ENCODE measurements at regions not wholly inside any gene's neighbourhood (a gene's known extent, or its start where the extent isn't known, plus 50 kb on each side); places are given as distances from the start of the nearest gene placed in this dataset.

DNA sequence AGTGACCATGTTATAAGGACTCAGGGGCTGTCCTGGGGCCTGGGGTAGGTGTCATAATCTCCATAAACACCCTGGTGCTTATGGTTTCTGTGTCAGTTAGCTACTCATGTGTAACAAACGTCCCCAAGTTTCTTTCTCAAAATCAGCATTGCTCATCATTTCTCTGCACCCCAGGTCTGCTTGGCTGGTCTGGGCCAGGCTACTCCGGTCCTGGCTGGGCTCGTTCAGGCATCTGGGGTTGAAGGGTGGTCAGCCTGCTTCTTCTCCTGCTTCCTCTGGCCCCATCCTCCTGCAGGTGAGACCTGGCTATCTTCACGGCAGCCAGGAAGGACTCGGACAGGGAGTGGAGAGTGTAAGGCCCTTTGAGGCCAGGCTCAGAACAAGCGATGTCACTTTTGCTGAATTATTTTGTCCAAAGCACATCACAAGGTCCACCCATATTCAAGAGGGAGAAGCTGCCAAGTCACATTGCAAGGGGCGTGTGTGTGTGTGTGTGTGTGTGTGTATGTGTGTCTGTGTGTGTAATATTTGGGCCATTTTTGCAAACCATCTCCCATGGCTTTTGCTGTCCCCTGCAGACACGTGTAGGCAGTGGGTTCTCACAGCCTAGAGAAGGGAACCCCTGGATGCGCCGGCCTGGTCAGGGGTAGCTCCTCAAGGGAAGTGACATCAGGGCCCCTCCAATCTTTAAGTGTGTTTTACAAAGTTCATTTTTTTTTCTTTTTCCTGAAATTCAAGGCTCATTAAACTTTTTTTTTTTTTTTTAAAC lies 535.8 kb downstream of the TBC1D22A start:
- peaks cover 9% of the 10 kb centered on the region for H3K27me3 Mint-ChIP-seq (ENCODE audit: low read depth)
- no peaks in the 10 kb centered on the region for H3K9me3 Mint-ChIP-seq
- no peak for ATAC-seq
- H3K36me3 Mint-ChIP-seq (ENCODE audit: insufficient read depth): no peaks in the 10 kb centered on the region
- DNase-seq: no peak
- H3K4me3 Mint-ChIP-seq: no peak overlapping the region
- H3K4me1 Mint-ChIP-seq (ENCODE audit: low read depth): no peaks in the 10 kb centered on the region

DNA sequence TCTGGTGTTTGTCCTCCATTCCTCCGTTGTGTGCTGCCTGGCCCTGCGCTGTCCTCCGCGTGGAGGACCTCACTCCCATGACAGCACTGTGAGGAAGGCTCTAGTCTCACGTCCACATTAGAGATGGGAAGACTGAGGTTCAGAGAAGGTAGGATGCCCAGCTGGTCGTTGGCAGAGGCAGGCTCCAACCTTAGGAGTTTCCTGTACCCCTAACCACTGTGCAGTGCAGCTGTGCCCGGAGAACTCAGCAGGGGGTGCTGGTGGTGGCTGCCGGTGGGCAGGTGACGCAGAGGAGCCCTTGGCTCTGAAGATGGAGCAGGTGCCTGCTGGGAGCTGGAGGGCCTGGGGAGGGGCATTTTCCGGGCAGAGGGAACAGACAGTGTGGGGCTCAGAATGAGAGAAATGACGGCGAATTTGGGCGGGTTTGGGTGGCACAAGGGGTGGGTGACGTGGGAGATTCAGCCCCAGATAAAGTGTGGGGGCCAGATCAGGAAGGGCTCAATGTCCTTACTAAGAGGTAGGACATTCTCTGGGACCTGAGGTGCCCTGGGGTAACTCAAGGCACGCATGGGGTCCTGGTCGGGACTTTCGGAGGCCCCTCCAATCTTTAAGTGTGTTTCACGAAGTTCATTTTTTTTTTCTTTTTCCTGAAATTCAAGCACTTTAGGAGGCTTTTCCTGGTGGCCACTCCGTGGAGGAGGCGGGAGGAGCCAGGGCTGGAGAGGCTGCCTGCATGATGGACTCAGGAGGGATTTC lies 535.0 kb downstream of the TBC1D22A start:
- no peak for ATAC-seq

DNA sequence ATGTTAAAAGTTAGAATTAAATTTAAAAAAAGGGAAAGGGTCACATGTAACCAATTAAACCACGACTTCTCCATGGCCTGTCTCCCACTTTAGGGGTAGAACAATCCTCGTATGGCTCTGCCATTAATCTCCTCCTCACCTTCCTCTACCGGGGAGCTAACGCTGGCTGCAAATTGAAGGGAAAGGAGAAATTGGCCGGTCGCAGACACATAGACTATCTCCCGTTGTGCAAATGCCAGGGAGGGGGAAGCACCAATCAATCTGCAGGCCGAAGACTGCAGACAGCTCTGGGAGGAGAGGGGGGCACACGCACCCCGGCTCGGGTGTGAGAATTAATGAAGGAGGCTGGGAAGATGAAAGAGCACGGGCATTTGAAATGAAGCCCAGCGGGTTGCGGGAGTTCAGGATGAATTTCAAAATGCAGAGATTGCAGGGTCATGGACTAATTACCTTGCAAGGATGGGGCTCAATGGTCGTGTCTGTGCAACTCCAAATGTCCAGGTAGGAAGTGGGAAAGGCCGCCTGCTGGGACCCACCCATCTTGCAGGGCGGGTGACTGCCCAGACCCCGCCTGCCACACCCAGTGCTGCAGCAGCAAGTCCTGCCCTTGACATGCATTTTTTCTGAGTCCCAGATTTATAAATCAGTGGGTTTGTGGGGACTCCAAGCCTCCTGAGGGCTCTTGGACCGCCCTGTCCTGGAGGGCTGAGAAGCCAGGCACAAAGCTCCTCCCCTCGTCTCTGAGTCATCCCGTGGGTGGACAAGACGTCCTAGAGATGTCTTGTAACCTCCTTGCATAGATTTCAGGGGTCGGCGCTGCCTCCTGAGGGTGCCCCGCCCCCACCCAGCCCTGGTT lies 534.2 kb downstream of the TBC1D22A start:
- no peak for DNase-seq
- peaks cover 9% of the 10 kb centered on the region for H3K27me3 Mint-ChIP-seq (ENCODE audit: low read depth)

More for the DNA sequence above, 535.0 kb downstream of the TBC1D22A start:
- Mint-ChIP-seq H3K4me1 (ENCODE audit: low read depth) (no peaks in the 10 kb centered on the region), H3K9me3 (no peaks in the 10 kb centered on the region), H3K36me3 (ENCODE audit: insufficient read depth) (no peaks in the 10 kb centered on the region), H3K27me3 (ENCODE audit: low read depth) (peaks cover 9% of the 10 kb centered on the region), H3K4me3 (no peak overlapping the region)
- no peak for DNase-seq

DNA sequence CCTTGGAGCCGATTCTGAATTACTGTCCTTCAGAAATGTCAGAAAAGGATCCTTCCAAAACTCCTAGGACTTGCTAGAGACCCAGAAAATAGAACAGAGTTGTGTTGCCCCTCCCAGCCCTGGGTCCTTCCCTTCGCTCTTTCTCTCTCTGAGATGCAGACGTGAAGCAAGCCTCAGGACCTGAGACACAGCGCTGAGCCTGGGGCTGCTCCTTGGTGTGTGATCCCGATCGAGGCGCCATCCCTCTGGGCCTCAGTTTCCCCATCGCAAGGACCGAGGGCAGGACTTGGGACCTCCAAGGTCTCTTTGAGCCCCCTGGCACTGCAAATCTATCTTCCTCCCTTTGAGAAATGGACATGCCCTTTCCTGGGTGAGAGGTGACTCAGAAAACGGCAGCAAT lies 533.5 kb downstream of the TBC1D22A start:
- no peak for ATAC-seq
- no peaks in the 10 kb centered on the region for H3K9me3 Mint-ChIP-seq

More for the DNA sequence above, 534.2 kb downstream of the TBC1D22A start:
- Mint-ChIP-seq H3K4me3 (no peak overlapping the region), H3K36me3 (ENCODE audit: insufficient read depth) (no peaks in the 10 kb centered on the region), H3K4me1 (ENCODE audit: low read depth) (no peaks in the 10 kb centered on the region), H3K9me3 (no peaks in the 10 kb centered on the region)
- ATAC-seq: no peak

DNA sequence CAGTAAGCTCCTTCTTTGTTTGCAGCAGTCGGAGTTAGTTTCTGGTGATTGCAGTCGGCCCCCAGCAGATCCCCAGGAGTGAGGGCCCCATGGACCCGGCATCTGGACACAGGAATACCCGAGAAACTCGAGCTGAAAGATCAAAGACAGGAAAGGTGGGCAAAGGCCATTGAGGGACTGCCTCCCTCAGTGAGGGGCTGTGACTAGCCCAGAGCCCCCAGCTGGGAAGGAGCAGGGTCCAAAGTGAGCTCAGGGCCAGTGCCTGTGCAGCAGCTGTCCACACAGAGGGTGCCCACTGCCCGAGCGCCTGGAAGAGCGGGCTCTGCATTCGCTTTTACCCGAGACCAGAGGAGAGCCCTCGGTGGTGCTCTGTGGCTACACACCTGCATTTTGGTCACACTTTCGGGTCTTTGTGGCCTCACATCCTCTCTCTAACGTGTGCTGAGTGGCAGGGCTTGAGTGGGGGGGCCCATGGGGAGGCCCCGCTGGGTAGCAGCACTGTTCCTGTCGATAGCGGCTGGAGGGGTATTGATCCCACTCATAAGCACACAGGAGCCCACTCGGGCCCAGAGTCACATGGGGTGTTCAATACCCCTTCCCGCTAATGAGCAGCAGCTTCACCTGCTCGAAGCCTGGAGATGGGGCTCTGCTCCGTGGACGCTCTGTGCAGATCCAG lies 532.9 kb downstream of the TBC1D22A start:
- DNase-seq (no peak), ATAC-seq (no peak)
- Mint-ChIP-seq H3K27me3 (ENCODE audit: low read depth) (peaks cover 9% of the 10 kb centered on the region), H3K4me3 (no peak overlapping the region), H3K4me1 (ENCODE audit: low read depth) (no peaks in the 10 kb centered on the region), H3K36me3 (ENCODE audit: insufficient read depth) (no peaks in the 10 kb centered on the region), H3K9me3 (no peaks in the 10 kb centered on the region)

More for the DNA sequence above, 533.5 kb downstream of the TBC1D22A start:
- no peak for DNase-seq
- Mint-ChIP-seq H3K4me3 (no peak overlapping the region), H3K4me1 (ENCODE audit: low read depth) (no peaks in the 10 kb centered on the region), H3K27me3 (ENCODE audit: low read depth) (peaks cover 9% of the 10 kb centered on the region), H3K36me3 (ENCODE audit: insufficient read depth) (no peaks in the 10 kb centered on the region)

DNA sequence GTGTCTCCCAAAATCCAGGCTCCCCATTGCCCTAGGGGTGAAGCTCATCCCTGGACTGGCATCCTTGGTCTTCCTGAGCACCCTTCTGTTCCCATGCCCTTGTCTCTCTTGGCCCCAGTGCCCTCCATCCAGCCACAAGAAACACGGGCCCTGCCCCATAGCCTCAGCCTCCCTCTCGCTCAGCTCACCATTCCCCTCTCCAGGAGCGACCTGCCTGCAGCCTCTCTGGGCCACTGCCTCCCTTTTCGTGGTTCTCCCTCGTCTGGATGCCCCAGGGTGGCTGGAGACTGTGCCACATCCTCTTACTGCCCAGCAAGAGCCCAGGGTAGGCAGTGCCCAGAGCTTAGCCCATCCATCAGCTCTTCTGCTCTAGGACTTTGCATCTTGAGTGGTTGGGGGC lies 532.1 kb downstream of the TBC1D22A start:
- DNase-seq (no peak), ATAC-seq (no peak)
- Mint-ChIP-seq H3K9me3 (no peaks in the 10 kb centered on the region), H3K4me3 (no peak overlapping the region), H3K27me3 (ENCODE audit: low read depth) (peaks cover 9% of the 10 kb centered on the region), H3K4me1 (ENCODE audit: low read depth) (no peaks in the 10 kb centered on the region), H3K36me3 (ENCODE audit: insufficient read depth) (no peaks in the 10 kb centered on the region)

DNA sequence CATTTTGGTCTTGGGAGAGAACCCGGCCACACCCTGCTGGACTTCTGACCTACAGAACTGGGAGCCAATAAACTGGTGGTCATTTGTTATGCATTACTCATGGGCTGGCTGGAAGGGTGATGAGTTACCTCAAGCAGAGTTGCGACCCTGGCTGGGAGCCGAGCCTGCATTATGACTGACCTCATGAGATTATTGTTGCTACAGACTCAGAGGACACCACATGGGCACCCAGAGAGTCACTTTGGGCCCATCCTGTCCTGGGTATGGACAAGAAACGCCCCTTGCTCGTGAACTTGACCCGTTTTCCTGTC lies 531.7 kb downstream of the TBC1D22A start:
- DNase-seq (no peak), ATAC-seq (no peak)
- no peaks in the 10 kb centered on the region for H3K9me3 Mint-ChIP-seq

DNA sequence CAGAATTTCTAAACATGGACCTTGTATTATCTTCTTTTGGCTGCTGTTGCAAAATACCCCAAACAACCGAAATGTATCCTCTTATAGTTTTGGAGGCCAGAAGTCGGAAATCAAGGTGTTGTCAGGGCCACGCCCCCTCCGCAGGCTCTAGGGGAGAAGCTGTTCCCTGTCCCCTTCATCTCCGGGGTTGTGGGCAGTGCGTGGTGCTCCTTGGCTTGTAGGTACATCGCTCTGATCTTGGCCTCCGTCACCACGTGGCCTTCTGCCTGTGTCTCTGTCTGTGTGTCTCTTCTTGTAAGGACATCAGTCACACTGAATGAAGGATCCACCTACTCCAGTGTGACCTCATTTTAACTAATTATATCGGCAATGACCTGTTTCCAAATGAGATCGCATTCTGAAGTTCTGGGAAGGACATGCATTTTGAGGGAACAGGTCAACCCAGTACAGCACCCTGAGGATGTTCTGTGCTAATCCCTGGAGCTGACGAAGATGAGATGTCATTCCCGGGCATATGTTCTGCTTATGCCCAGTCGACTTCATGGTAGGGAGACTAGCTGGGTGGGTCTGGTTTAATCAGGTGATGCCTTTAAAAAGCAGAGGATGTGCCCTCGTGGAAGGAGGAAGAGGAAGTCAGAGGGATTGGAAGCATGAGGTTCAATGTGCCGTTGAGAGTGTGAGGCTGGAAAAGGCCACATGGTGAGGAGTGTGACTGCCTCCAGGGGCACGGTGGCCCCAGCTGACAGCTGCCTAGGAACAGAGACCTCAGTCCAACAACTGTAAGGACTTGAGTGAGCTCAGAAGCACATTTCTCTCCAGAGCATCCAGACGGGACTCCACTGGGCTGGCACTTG lies 531.1 kb downstream of the TBC1D22A start:
- Mint-ChIP-seq H3K4me3 (no peak overlapping the region), H3K27me3 (ENCODE audit: low read depth) (peaks cover 9% of the 10 kb centered on the region), H3K9me3 (no peaks in the 10 kb centered on the region), H3K36me3 (ENCODE audit: insufficient read depth) (no peaks in the 10 kb centered on the region), H3K4me1 (ENCODE audit: low read depth) (no peaks in the 10 kb centered on the region)
- ATAC-seq (no peak), DNase-seq (no peak)

More for the DNA sequence above, 531.7 kb downstream of the TBC1D22A start:
- Mint-ChIP-seq H3K36me3 (ENCODE audit: insufficient read depth) (no peaks in the 10 kb centered on the region), H3K4me1 (ENCODE audit: low read depth) (no peaks in the 10 kb centered on the region), H3K4me3 (no peak overlapping the region), H3K27me3 (ENCODE audit: low read depth) (peaks cover 9% of the 10 kb centered on the region)

DNA sequence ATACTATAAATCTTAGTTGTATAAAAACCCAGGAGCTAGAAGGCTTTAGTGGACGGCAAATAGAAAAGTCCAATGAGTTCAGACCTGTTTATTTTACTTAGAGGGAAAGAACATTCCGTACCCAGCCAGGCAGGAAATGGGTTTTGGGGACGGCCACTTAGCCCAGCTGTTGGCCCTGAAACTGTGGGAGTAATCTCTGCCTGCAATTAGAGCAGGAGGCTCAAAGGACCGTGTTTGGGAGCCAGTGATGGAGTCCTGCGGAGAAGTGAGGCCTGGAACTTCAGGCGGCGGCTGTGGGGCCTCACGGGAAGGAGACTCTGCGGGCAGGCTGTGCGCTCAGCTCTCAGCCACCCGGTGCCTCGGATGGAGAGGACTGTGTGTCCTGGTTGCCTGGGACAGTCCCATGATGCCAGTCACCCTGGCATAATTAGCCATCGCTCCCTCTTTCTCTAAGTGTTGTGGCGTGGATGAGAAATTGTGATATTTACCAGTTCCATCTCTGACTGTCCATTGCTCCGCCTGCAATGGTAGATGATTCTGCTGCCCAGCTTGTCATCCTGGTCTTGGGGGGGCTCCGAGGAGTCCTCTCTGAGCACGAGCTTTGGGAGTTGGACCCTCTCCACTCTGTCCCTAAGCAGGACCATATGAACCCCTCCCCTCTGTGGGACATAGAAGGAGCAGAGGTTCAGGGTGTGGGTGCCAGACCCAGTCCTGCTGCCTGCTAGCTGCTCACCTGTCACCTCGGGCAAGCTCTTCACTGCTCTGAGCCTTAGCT lies 530.3 kb downstream of the TBC1D22A start:
- Mint-ChIP-seq H3K27me3 (ENCODE audit: low read depth) (peaks cover 10% of the 10 kb centered on the region), H3K4me3 (no peak overlapping the region), H3K4me1 (ENCODE audit: low read depth) (no peaks in the 10 kb centered on the region), H3K9me3 (no peaks in the 10 kb centered on the region), H3K36me3 (ENCODE audit: insufficient read depth) (no peaks in the 10 kb centered on the region)
- no peak for ATAC-seq
- no peak for DNase-seq

DNA sequence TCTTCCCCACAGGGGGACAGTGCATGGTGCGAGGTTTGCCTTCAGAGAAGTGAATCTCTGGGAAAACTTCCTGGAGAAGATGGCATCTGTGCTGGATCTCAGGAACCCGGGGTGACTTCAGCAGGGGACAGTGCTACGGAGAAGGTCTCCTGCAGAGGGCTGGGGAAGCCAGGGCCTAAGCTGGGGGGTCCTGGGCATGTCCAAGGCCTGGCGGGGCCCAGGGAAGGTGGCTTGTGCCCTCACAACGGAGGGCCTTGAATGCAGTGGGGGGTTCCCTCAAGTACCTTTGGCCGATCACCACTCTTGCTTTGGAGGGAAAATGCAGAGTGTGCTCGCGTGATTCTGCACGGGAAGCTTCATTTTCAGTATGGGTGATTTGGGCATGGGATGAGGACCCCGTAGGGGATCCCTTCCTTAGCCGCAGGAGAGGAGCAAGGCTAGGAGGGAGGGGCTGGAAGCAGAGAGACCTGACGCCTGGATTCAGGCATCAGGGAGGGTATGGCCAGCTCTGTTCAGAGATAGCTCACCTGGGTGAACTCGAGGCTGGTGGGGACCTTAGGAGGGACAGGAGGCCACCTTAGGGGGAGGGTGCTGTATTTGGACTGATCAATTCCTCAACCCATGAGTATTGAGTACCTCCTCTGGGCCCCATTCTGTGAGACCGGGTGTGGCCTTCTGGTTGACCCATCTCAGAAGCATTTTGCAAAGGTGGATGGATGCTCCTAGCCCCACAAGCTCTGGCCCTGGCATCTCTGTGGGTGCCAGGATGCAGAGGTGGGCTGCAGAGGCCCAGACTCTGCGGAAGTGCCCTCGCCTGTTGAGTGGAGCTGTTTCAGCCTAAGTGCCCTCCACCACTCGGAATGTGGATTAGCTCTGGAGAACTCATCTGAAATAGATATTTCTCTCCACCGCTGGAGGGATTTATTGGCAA lies 529.4 kb downstream of the TBC1D22A start:
- H3K4me3 Mint-ChIP-seq: no peak overlapping the region
- peaks cover 10% of the 10 kb centered on the region for H3K27me3 Mint-ChIP-seq (ENCODE audit: low read depth)
- ATAC-seq (no peak), DNase-seq (no peak)
- no peaks in the 10 kb centered on the region for H3K36me3 Mint-ChIP-seq (ENCODE audit: insufficient read depth)
- no peaks in the 10 kb centered on the region for H3K4me1 Mint-ChIP-seq (ENCODE audit: low read depth)
- no peaks in the 10 kb centered on the region for H3K9me3 Mint-ChIP-seq

DNA sequence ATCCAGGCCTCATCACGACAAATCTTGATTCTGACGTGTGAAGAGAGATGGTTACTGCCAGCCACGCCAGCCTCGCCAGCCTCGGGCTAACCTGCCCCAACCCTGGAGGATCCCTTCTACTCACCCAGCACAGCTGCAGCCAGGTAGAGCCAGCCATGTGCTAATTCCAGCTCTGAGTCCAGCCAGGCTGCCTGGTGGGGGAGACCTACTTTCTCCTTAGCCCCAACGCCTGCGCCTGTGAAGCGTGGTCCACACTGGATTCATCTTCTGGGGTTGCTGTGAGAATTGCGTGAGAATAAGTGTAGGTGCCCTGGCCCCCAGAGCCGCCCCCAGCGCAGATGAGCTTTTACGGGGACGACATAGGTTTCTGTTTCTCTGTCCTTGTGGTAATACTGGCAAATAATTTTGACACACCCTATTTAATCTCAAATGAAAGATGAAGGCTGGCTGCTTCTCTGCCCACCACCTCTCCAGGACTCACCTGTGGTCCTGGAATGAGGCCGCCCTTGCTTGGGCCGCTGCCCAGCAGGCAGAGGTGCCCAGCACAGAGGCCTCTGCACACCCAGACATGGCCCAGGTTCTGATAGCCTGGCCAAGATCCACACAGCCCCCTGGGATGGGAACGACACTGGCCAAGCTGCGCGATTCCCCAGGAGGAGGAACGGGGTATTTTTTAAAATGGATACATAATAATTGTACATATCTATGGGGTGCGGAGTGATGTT lies 528.4 kb downstream of the TBC1D22A start:
- peaks cover 10% of the 10 kb centered on the region for H3K27me3 Mint-ChIP-seq (ENCODE audit: low read depth)
- H3K36me3 Mint-ChIP-seq (ENCODE audit: insufficient read depth): no peaks in the 10 kb centered on the region
- H3K9me3 Mint-ChIP-seq: no peaks in the 10 kb centered on the region
- DNase-seq (no peak), ATAC-seq (no peak)
- H3K4me3 Mint-ChIP-seq: no peak overlapping the region
- H3K4me1 Mint-ChIP-seq (ENCODE audit: low read depth): no peaks in the 10 kb centered on the region
